Pancreas (tissue), 10 donors: ENCODE measurements at regions not wholly inside any gene's neighbourhood (a gene's known extent, or its start where the extent isn't known, plus 50 kb on each side); places are given as distances from the start of the nearest gene placed in this dataset.

Experiments used
- ATAC-seq, 4 donors: fragments of 200-7000 bp; cut with Tn5 transposase; one replicate each; pipeline versions ENCODE4 v1.8.0 to v1.9.1; 2020; ENCODE audit warnings: mild to moderate bottlenecking in 4 of 4, moderate library complexity in 4 of 4
- DNase-seq, 6 donors: peaks; one replicate each; pipeline ENCODE4 v3.0.0-alpha.2; 2020
- FAIRE-seq: peaks from 2 replicates; lab custom pipeline; 2012; peaks lifted over from hg19 to GRCh38; lab: Jason Lieb, UNC
- H3K27ac ChIP-seq, 4 donors: fragments of 200-600 bp; sonication (generic); 1 replicate in 3 of 4; 2 replicates in 1 of 4; pipeline versions ENCODE4 v1.5.0 to v1.8.0; 2020
- H3K27me3 ChIP-seq, 4 donors: fragments of 200-600 bp; one replicate each; pipeline ENCODE4 v1.8.0; 2021
- H3K36me3 ChIP-seq, 3 donors: fragments of 200-600 bp; sonication (generic) in 1 of 3; one replicate each; pipeline versions ENCODE4 v1.5.0 to v1.8.0; 2020 to 2021
- H3K4me1 ChIP-seq, 3 donors: fragments of 200-600 bp; one replicate each; pipeline ENCODE4 v1.8.0; 2021
- H3K4me3 ChIP-seq, 4 donors: fragments of 200-600 bp; sonication (generic) in 2 of 4; one replicate each; pipeline versions ENCODE4 v1.5.0 to v1.8.0; 2020 to 2021
- H3K9me3 ChIP-seq, 4 donors: fragments of 200-600 bp; one replicate each; pipeline ENCODE4 v1.8.0; 2021
- WGBS, 2 donors: extraction: QIAGEN DNeasy Blood & Tissue Kit; methylation state at CpG; one replicate each; pipeline ENCODE4 v1.1.7; 2013; 5-methylcytosine and 5-hydroxymethylcytosine counted together
- intact Hi-C, 3 donors: fragments of 100-400 bp; cut with DNase I; formaldehyde crosslinking; loops; one replicate each; pipeline versions ENCODE4 v1.11.1 to v1.14.2; 2022
- TF ChIP-seq, protein P1 (sequence below), 4 donors: fragments of 200-600 bp; sonication (generic) in 3 of 4; IDR thresholded peaks; one replicate each; pipeline versions ENCODE4 v1.5.0 to v1.8.0; 2021; ENCODE audit warnings: antibody characterized with exemption in 4 of 4
- donor health status: healthy with polysubstance abuse.
- donor health status: DM: no; HTN: no; CAD: no; lungs with moderate emphysema.
- donor health status: DM: no; HTN: no; CAD: no.
- donor health status: control.
- donor health status: control.
- donor health status: Bipolar disorder and iron deficiency.
- donor health status: DM: yes; HTN: yes; CAD: no.
- donor health status: DM: no; HTN: no; CAD: no.
- donor health status: DM: no; HTN: no; CAD: no.
- donor health status: DM: yes; HTN: yes; CAD: no.

DNA sequence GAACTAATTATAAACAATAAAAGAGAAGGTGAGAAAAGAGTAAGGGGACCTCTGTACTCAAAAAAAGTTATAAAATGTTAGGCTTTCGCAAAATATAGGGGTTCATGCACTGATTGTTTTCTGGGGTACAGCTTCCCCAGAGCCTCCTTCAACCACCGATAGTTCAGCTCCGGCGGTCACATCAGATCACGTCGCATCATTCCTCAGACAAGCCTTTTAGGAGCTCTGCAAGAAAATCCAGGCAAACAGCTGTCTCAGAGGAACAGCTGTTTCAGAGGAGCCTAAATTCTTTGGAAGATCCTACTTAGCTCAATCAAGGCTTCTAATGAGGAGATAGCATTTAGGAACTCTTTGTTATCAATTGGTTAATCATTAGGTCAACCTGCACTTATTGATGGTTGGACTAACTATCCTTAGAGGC, 78.7 kb downstream of the MYCN start:
- no peak overlapping the region for H3K27ac ChIP-seq
- 67 to 79% methylated on average over 6 of the region's 6 CpGs for WGBS, 2 donors
- FAIRE-seq = no peak

GRCh38 chr2:16018277-16019059, 78.1 kb downstream of the MYCN start:
- FAIRE-seq (no peak), ATAC-seq (no peak), DNase-seq (no peak)
- H3K4me1 ChIP-seq = no peaks in the 10 kb centered on the region
- intact Hi-C loops = no loop called here
- no peak overlapping the region for H3K4me3 ChIP-seq
- no peaks in the 10 kb centered on the region for H3K36me3 ChIP-seq
- no peak overlapping the region for H3K27ac ChIP-seq
- WGBS, 2 donors = 79 to 86% methylated on average over 13 of the region's 13 CpGs
- H3K9me3 ChIP-seq = no peaks in the 10 kb centered on the region
- no peaks in the 10 kb centered on the region for H3K27me3 ChIP-seq
- TF ChIP-seq, protein P1, sequence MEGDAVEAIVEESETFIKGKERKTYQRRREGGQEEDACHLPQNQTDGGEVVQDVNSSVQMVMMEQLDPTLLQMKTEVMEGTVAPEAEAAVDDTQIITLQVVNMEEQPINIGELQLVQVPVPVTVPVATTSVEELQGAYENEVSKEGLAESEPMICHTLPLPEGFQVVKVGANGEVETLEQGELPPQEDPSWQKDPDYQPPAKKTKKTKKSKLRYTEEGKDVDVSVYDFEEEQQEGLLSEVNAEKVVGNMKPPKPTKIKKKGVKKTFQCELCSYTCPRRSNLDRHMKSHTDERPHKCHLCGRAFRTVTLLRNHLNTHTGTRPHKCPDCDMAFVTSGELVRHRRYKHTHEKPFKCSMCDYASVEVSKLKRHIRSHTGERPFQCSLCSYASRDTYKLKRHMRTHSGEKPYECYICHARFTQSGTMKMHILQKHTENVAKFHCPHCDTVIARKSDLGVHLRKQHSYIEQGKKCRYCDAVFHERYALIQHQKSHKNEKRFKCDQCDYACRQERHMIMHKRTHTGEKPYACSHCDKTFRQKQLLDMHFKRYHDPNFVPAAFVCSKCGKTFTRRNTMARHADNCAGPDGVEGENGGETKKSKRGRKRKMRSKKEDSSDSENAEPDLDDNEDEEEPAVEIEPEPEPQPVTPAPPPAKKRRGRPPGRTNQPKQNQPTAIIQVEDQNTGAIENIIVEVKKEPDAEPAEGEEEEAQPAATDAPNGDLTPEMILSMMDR (IDR thresholded peaks at IDR 0.05) = no peak

More for the DNA sequence above, 78.7 kb downstream of the MYCN start:
- intact Hi-C loops = no loop called here
- H3K27me3 ChIP-seq = no peaks in the 10 kb centered on the region
- no peaks in the 10 kb centered on the region for H3K4me1 ChIP-seq
- H3K9me3 ChIP-seq = no peaks in the 10 kb centered on the region
- DNase-seq (no peak), ATAC-seq (no peak)
- TF ChIP-seq, protein P1 (IDR thresholded peaks at IDR 0.05) = no peak
- H3K36me3 ChIP-seq = no peaks in the 10 kb centered on the region
- no peak overlapping the region for H3K4me3 ChIP-seq

- no peak for ATAC-seq
- intact Hi-C loops = no loop called here
- H3K9me3 ChIP-seq = no peaks in the 10 kb centered on the region
- TF ChIP-seq, protein P1 (IDR thresholded peaks at IDR 0.05) = no peak
- no peak overlapping the region for H3K4me3 ChIP-seq
- H3K4me1 ChIP-seq = no peaks in the 10 kb centered on the region
- no peaks in the 10 kb centered on the region for H3K36me3 ChIP-seq
- H3K27me3 ChIP-seq = no peaks in the 10 kb centered on the region
- no peak overlapping the region for H3K27ac ChIP-seq
- WGBS, 2 donors = 84 to 100% methylated on average over 1 of the region's 1 CpG
- FAIRE-seq = no peak
- DNase-seq = no peak
These were observed 75.9 kb downstream of the MYCN start for GRCh38 chr2:16016282-16016681.

DNA sequence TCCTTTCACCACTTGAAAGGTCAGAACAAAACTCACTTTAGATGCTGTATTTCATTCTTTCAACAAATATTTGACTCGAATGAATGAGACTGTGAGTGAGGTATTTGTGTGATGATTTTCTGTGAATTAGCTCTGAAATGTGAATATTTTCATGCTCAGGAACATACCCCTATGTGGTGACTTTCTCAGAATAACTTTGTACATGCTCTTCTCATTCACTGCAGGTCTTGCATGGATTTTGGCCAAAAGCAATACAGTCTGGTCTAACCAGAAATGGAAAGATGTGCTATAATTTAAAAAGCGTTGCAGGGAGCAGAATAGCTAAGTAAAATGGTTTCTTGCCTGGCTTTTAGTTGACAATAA, 75.5 kb downstream of the MYCN start:
- H3K4me3 ChIP-seq = no peak overlapping the region
- intact Hi-C loops = no loop called here
- TF ChIP-seq, protein P1 (IDR thresholded peaks at IDR 0.05) = no peak
- FAIRE-seq (no peak), DNase-seq (no peak), ATAC-seq (no peak)
- WGBS, 2 donors = 30 to 43% methylated on average over 2 of the region's 2 CpGs
- no peaks in the 10 kb centered on the region for H3K4me1 ChIP-seq
- H3K27me3 ChIP-seq = no peaks in the 10 kb centered on the region
- no peaks in the 10 kb centered on the region for H3K9me3 ChIP-seq
- no peak overlapping the region for H3K27ac ChIP-seq
- H3K36me3 ChIP-seq = no peaks in the 10 kb centered on the region

- whole genome bisulfite sequencing, 2 donors = 53% methylated on average over 15 of the region's 15 CpGs
- no peaks in the 10 kb centered on the region for H3K36me3 ChIP-seq
- H3K9me3 ChIP-seq = no peaks in the 10 kb centered on the region
- DNase-seq (no peak), ATAC-seq (no peak), FAIRE-seq (no peak)
- TF ChIP-seq, protein P1 (IDR thresholded peaks at IDR 0.05) = no peak
- no peak overlapping the region for H3K4me3 ChIP-seq
- H3K27ac ChIP-seq = no peak overlapping the region
- intact Hi-C loops = no loop called here
- H3K27me3 ChIP-seq = no peaks in the 10 kb centered on the region
- no peaks in the 10 kb centered on the region for H3K4me1 ChIP-seq
These were observed 75.0 kb downstream of the MYCN start for GRCh38 chr2:16015210-16015902.
